Epithelial cell of prostate (primary cell): ENCODE measurements at regions not wholly inside any gene's neighbourhood (a gene's known extent, or its start where the extent isn't known, plus 50 kb on each side); places are given as distances from the start of the nearest gene placed in this dataset.
A peak's percentile ranks its signal among the peaks of the same experiment; 100 is the strongest.
"Not testable (repeated sequence)": the region's sequence is repeated elsewhere in the genome, so short reads cannot be mapped to it uniquely, and the experiment has no call there.

Source experiments
- DNase-seq: peaks from one replicate; pipeline ENCODE4 v3.0.0-alpha.2; 2011; ENCODE audit warnings: low read depth, low spot score
- H3K27ac ChIP-seq: fragments of 450-650 bp; 2 replicates; pipeline ENCODE4 v1.5.1; 2017; ENCODE audit warnings: mild to moderate bottlenecking

DNA sequence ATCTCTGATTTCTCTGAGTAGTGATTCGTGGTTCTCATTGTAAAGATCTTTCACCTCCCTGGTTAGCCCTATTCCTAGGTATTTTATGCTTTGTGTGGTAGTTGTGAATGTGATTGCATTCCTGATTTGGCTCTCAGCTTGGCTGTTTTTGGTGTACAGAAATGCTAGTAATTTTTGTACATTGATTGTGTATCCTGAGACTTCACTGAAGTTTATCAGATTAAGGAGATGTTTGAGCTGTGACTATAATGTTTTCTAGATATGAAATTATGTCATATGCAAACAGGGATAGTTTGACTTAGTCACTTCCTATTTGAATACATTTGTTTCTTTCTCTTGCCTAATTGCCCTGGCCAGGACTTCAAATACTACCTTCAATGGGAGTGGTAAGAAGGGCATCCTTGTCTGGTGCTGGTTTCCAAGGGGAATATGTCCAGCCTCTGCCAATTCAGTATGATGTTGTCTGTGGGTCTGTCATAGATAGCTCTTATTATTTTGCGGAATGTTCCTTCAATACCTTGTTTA is 251.9 kb upstream of the ZNF804A start:
- no peak for DNase-seq
- no peak overlapping the region for H3K27ac ChIP-seq

- no peak for DNase-seq
- no peak overlapping the region for H3K27ac ChIP-seq
Measured at GRCh38 chr2:184351126-184351525, 247.2 kb upstream of the ZNF804A start.

- no peak for DNase-seq
Measured at GRCh38 chr2:184357033-184357432, 241.3 kb upstream of the ZNF804A start.

DNA sequence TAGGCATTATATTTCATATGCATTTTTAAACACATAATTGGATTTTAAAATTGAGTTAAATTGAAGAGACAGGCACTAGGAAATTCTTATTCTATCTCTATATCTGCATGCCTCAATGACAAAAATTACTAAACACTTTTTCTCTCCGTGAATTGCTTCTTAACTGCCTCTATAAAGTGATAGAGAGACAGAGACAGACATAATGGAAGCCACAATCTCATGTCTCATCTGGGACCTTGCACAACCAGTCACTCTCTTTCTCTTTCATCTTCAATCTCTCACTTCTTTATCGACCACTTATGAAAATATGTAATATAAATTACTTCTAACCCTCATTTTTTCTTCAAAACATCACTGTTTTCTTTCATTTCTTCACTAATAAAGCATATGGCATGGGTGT is 238.9 kb upstream of the ZNF804A start:
- DNase-seq, result no peak
- H3K27ac ChIP-seq, result no peak overlapping the region

More at GRCh38 chr2:184357033-184357432, 241.3 kb upstream of the ZNF804A start:
- no peak overlapping the region for H3K27ac ChIP-seq

- no peak for DNase-seq
- H3K27ac ChIP-seq, result no peak overlapping the region
Measured at GRCh38 chr2:184363213-184363612, 235.1 kb upstream of the ZNF804A start.

DNA sequence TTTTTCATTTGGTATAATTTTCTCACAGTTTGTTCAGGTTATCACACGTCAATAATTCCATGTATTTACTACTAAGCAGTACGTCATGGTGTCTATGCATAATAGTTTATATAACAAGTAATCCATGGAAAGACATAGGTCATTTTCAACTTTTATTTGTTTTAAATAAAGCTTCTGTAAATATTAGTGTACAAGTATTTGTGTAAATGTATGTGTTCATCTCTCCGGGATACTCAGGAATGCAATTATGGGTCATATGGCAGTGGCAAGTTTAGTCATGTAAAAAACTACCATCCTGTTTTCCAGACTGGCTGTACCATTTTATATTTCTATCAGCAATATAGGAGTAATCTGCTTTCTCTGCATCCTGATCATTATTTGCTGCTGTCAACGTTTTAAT is 231.1 kb upstream of the ZNF804A start:
- peak; percentile 33 for DNase-seq
- no peak overlapping the region for H3K27ac ChIP-seq

DNA sequence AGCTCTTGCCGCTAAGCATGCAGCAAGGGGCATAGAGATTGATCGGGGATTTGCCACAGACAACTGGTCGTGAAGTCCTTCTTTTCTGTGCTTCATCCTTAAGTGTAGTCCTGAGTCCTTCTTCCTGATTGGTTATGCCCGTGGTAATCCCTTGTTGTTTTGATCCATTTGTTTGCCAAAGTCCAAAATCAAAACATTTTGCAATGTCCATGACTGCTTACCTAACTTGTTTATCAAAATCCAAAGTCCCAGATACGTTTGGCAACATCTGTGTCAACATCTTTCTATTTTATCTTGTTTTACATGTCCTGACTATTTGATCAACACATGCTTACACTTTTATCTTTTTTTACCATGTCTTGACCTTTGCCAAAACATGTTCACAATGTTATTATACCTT is 229.0 kb upstream of the ZNF804A start:
- no peak overlapping the region for H3K27ac ChIP-seq
- DNase-seq, result no peak

GRCh38 chr2:184370954-184371353 is 227.4 kb upstream of the ZNF804A start:
- H3K27ac ChIP-seq, result no peak overlapping the region
- DNase-seq, result no peak

DNA sequence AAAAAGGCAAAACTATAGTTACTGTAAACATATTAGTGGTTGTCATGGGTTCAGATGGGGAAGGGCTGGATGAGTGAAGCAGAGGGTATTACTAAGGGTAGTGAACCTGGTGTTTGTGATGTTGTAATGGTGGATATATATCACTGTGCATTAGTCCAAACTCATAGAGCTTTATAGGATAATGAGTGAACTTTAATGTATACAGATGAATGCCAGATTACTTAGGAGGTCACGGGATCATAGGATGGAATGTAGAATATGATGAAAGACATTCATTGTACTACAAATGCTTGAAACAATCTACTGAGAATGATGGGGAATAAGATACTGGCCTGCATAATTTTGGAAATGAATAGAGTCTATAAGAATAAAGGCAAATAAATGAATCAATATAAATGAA is 226.7 kb upstream of the ZNF804A start:
- DNase-seq, result no peak
- no peak overlapping the region for H3K27ac ChIP-seq

GRCh38 chr2:184372484-184372883 is 225.8 kb upstream of the ZNF804A start:
- H3K27ac ChIP-seq, result no peak overlapping the region
- DNase-seq, result no peak

DNA sequence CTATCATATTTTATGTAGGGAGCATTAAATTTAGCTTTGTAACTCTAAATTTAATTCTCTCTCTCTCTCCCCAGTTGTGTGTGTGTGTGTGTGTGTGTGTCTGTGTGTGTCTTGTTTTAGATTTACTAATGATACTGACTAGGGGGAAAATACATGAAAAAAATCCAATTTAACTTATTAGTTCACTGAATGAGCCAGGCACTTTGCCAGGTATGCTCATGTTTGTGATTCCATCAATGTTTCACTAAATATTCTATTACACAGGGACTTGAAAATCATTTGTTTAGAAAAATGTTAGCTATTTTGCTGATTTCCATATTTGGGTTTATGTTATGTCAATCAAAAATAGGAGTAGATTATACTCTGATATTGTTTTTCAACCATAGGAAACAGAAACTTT is 203.7 kb upstream of the ZNF804A start:
- DNase-seq, result no peak
- H3K27ac ChIP-seq, result no peak overlapping the region

GRCh38 chr2:184402381-184402780 is 195.9 kb upstream of the ZNF804A start:
- no peak overlapping the region for H3K27ac ChIP-seq
- DNase-seq, result no peak

DNA sequence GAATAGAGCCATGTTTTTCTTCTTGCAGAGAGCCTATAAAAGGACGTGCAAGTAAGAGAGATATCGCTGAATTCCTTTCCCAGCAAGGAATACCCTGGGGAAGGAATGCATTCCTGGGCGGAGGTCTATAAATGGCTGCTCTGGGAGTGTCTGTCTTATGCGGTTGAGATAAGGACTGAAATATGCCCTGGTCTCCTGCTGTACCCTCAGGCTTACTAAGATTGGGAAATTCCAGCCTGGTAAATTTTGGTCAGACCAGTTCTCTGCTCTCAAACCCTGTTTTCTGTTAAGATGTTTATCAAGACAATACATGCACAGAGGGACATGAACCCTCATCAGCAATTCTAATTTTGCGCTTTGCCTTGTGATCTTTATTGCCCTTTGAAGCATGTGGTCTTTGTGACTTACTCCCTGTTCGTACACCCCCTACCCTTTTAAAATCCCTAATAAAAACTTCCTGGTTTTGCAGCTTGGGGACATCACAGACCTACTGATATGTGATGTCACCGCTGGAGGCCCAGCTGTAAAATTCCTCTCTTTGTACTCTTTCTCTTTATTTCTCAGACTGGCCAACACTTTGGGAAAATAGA is 191.2 kb upstream of the ZNF804A start:
- not testable (repeated sequence) for DNase-seq, H3K27ac ChIP-seq

DNA sequence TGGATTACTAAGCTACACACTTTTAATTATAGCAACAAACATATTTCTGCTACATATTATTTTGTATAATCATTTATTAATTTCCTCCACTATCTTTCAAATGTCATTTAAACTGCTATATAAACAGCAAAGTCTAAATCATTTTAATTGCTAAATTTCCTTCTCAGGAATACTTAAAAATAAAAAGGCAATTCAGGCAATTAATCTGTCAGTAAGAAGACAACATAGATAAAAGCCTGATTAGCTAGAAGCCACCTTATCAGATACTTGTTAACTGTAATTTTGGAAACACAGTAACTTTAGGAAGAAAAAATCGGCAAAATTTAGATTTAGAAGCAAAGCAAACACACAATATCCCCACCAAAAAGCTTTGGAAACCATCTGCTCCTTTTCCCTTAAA is 188.2 kb upstream of the ZNF804A start:
- no peak for DNase-seq
- H3K27ac ChIP-seq, result no peak overlapping the region

DNA sequence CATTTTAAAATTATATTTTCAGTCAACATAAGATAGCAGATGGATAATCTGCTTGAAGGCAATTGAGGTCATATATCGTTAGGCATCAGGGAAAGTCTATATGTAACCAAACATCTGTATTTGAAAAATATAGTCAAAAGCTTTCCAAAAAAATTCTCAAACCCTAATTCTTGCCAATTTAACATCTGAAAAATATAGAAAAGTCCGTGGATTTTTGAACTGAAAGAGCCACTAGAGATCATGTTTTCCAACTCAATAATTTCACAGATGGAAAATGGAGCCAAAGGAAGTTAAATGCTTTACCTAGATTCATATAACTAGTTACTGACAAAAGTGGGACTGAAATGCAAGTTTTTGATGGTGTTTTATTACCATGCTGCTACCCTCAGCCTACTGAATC is 185.1 kb upstream of the ZNF804A start:
- DNase-seq, result no peak
- H3K27ac ChIP-seq, result no peak overlapping the region

- H3K27ac ChIP-seq, result no peak overlapping the region
- DNase-seq, result no peak
Measured at GRCh38 chr2:184413671-184414229, 184.6 kb upstream of the ZNF804A start.

DNA sequence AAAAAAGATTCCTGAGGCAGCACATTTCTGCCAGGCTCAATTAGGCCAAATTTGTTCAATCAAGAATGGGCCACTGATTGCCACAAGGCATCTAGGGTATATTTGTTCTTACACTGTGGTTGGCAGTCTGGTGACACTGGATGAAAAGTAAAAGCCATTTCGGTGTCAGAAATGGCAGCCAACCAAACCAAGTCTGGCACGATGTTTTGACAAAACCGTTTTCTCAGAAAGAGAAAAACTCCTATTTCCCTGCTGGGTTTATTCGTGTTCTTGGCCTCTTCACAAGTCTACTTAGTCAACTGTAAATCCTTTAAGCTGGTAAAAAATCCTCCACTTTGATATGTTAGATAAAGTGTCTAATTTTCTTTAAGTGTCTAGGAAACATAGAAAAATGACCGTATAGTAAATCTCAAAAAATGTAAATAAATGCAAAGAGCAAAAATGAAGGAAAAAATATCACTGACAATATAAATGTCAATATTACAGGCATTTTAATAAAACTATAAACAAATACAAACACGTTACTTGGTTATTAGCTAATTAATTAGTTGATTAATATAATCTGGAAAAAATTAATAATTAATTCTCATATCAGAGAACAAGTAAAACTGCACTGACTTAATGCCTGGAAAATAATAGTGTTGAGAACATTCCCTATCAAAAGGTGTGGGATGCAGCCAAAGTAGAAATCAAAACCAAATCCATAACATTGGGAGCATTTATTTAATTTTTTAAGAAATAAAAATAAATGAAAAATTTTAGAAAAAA is 182.0 kb upstream of the ZNF804A start:
- H3K27ac ChIP-seq, result no peak overlapping the region
- DNase-seq, result no peak

DNA sequence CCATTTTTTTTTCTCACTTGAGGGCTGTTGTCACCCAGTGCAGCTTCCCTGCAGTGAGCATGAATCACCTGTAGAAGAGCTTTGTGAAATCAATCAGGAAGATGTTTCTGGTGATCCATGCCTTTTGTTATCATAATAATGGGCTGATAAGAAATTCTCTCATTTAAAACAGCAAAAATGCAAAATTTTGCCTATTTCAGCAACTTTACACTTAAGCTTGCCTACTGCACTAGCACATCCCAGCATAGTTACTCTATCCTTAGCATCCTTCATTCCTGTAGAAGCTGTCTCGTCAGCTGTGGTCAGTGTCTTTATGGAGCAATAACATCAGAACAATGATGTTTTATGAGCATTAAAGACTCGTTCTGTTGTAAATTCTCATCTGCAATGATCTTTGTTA is 178.6 kb upstream of the ZNF804A start:
- DNase-seq, result no peak
- H3K27ac ChIP-seq, result no peak overlapping the region

DNA sequence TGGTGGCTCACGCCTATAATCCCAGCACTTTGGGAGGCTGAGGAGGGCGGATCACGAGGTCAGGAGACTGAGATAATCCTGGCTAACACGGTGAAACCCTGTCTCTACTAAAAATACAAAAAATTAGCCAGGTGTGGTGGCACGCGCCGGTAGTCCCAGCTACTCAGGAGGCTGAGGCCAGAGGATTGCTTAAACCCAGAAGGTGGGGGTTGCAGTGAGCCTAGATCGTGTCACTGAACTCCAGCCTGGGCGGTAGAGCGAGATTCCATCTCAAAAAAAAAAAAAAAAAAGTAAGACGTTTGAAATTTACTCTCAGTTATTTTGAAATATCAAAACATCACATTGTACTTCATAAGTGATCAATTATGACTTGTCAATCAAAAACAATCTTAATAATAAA is 176.9 kb upstream of the ZNF804A start:
- not testable (repeated sequence) for DNase-seq, H3K27ac ChIP-seq

DNA sequence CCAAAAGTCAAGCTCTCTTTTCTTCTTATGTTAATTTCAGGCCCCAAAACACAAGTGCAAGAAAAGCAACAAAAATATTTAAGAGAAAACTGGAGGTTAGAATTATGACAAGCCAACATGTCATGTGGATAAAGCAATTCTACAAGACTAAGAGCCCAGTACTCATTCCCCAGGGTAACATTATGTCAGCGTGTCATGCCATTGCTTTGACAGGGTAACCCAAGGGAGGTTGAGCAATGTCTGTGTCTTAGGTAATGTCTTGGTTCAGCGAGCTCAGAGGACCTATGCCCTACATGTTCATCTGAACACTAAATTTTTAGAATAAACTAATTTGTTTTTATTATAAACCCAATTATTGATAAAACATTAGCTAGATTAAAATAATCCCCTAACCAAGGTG is 173.2 kb upstream of the ZNF804A start:
- H3K27ac ChIP-seq, result no peak overlapping the region
- no peak for DNase-seq

DNA sequence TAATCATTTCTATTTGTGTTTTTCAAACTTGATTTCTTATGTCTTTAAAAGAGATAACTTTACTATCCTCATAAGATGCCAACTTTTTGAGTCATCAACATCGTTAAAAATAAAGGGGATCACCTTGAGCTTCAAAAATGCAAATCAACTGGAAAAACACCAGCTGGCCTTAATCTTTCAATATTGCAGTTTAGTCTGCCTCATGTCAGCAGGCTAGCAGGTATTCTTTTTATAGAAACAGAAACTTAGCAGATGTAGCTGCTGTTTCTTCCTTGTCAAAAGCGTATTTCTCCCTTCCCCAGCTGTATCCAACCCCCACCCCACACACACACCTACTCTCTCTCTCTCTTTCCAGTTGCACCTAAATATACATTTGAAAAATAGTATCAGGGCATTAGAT is 154.1 kb upstream of the ZNF804A start:
- H3K27ac ChIP-seq, result no peak overlapping the region
- DNase-seq, result no peak
